ENCODE measurements at regions not wholly inside any gene's neighbourhood (a gene's known extent, or its start where the extent isn't known, plus 50 kb on each side); places are given as distances from the start of the nearest gene placed in this dataset.
"Not testable (repeated sequence)": the region's sequence is repeated elsewhere in the genome, so short reads cannot be mapped to it uniquely, and the experiment has no call there.

- DNase-seq (ENCODE audit: low read depth in 2 of 3, low spot score in 2 of 3), result no peak
These were observed 648.3 kb upstream of the NECTIN3 start for GRCh38 chr3:110423276-110423675.

GRCh38 chr3:110430146-110430545 is 641.5 kb upstream of the NECTIN3 start:
- no peak for DNase-seq (ENCODE audit: low read depth in 2 of 3, low spot score in 2 of 3)

- no peak for DNase-seq (ENCODE audit: low read depth in 2 of 3, low spot score in 2 of 3)
These were observed 635.4 kb upstream of the NECTIN3 start for GRCh38 chr3:110436209-110436608.

DNA sequence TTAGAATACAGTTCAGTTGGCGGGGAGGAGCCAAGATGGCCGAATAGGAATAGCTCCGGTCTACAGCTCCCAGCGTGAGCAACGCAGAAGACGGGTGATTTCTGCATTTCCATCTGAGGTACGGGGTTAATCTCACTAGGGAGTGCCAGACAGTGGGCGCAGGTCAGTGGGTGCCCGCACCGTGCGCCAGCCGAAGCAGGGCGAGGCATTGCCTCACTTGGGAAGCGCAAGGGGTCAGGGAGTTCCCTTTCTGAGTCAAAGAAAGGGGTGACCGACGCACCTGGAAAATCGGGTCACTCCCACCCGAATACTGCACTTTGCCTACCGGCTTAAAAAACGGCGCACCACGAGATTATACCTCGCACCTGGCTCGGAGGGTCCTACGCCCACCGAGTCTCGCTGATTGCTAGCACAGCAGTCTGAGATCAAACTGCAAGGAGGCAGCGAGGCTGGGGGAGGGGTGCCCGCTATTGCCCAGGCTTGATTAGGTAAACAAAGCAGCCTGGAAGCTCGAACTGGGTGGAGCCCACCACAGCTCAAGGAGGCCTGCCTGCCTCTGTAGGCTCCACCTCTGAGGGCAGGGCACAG is 631.5 kb upstream of the NECTIN3 start:
- not testable (repeated sequence) for DNase-seq (ENCODE audit: low read depth in 2 of 3, low spot score in 2 of 3)

- no peak for DNase-seq (ENCODE audit: low read depth in 2 of 3, low spot score in 2 of 3)
These were observed 617.5 kb upstream of the NECTIN3 start for GRCh38 chr3:110454066-110454465.

DNA sequence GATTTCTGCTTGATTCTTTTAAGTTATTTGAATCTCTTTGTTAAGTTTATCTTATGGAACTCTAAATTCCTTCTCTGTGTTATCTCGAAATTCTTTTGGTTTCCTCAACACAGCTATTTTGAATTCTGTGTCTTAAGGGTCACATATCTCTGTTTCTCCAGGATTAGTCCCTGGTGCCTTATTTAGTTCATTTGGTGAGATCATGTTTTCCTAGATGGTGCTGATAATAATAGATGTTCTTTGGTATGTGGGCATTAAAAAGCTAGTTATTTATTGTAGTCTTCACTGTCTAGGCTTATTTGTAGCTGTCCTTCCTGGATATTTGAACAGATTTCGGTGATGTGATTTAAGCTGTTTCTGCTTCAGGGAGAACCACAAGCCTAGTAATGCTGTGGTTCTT is 615.6 kb upstream of the NECTIN3 start:
- no peak for DNase-seq (ENCODE audit: low read depth in 2 of 3, low spot score in 2 of 3)

GRCh38 chr3:110456438-110457138 is 615.0 kb upstream of the NECTIN3 start:
- no peak for DNase-seq (ENCODE audit: low read depth in 2 of 3, low spot score in 2 of 3)

- no peak for DNase-seq (ENCODE audit: low read depth in 2 of 3, low spot score in 2 of 3)
These were observed 614.1 kb upstream of the NECTIN3 start for GRCh38 chr3:110457508-110457907.

DNA sequence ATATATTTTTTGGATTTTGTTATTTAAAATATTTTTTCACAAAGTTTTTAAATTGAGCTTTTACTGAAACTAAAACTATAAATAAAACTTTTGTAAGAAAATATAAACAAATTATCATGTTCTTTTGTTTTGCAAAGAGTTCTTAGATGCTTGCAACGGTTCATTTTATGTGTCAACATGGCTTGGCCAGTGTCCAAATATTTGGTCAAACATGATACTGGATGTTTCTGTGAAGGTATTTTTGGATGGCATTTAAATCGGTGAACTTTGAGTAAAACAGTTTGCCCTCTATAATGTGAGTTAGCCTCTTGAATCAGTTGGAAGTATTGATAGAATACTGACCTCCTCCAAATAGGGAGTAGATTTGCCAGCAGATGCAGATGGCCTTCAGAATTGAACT is 612.6 kb upstream of the NECTIN3 start:
- no peak for DNase-seq (ENCODE audit: low read depth in 2 of 3, low spot score in 2 of 3)

DNA sequence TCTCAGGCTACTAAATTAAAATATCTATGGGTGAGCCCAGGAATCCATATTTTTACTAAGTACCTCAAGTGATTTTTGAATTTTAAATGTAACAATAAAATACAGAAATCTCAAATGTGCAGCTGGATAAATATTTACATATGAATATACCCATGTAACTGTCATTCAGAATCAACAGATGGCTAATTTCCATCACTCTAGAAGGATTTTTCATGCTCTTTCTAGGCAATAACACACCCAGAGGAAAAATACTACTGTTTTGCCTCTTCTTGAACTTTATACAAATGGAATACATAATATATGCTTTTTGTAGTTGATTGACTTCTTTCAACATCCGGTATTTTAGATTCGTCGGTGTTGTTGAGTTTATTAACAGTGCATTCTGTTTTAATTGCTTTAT is 601.3 kb upstream of the NECTIN3 start:
- DNase-seq (ENCODE audit: low read depth in 2 of 3, low spot score in 2 of 3), result no peak

DNA sequence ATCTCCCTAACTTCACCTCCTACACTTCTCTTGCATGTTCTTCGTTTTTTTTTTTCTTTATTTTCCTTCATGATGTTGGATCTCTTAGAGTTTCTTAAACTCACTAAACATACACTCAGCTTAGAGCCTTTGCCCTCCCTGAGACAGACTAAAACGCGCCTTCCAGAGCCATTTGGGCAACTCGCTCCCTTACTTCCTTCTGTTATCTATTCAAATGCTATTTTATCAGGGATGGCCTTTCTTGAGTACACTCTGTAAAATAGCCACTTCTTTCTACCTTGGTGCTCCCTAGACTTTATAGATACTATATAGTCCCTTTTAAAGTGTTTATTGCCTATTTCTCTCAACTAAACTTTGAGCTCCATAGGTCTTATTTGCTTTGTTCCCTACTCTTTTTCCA is 598.2 kb upstream of the NECTIN3 start:
- no peak for DNase-seq (ENCODE audit: low read depth in 2 of 3, low spot score in 2 of 3)

DNA sequence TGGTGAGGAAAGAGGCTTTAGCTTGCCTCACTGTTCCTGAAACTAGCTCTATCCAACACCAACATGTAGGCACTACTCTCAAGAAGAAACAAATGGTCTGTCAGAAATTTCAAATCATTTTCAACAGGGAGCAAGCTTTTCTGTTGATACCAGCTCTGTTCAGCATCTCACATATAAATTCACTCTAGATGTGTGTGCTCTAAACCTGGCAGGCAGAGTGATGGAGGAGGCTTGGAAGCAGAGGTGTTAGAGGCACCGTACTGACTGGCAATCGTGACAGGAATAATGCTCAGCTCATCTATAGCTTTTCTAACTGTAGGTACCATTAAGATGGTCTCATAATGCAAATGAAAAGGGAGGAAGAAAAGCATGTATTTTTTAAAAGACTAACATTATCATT is 597.2 kb upstream of the NECTIN3 start:
- DNase-seq (ENCODE audit: low read depth in 2 of 3, low spot score in 2 of 3), result no peak

DNA sequence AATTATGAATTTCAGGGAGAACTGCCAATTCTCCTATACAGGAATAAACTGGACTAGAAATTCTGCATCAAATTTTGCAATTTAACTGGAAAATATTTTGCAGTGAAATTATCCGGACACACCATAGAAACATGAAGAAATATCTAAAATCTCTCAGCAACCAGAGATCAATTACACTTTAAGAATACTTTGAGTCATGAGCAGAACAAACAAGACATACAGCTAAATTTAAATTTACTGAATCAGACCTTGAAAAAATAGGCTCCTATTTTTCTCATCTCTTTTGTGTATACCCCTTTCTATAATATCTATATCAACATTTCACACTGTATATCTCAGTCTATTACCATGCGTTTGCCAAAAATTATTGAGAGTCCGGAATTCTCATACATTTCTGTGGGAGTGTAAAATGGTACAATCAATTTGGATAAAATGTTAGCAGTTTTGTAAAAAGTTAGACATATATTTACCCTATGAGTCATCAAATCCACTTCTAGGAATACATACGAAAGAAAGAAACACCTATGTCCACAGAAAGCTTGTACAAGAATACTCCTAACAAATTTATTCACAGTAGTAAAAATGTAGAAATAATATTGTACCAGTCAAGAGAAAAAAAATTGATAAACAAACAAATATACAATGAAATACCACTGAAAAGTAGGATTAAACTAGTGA is 593.1 kb upstream of the NECTIN3 start:
- DNase-seq (ENCODE audit: low read depth in 2 of 3, low spot score in 2 of 3), result no peak

DNA sequence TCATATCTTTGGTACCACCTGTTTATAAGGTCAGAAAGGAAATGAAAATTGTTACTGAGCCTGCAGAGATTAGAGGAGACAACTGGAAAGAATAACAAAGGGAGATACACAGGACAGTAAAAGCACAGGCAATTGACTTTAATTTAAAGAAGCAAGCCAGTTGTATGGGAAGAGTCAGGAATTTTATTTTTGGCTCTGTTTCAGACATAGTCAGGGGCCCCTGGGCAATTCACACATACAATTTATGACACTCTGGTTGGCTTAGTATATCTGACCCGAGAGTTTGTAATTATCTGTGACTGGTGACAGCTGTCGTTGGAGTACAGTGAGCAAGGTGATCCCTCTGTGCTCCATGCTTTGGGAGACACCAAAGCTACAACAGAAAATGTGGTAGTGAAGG is 591.9 kb upstream of the NECTIN3 start:
- DNase-seq (ENCODE audit: low read depth in 2 of 3, low spot score in 2 of 3), result no peak

DNA sequence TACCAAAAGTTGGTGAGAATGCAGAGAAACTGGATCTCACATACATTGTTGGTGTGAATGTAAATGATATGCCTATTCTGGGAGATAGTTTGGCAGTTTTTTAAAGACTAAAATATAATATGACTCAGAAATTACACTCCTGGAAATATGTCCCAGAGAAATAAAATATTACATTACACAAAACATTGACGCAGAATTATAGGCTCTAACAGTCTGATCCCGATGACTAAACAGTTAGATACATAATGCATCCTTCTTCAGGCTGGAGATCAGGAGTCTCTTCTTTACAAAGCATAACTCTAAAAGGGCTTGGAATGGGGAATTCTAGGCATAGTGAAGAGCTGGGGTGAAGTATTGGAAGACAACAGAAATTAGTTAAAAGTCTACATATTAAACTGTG is 586.2 kb upstream of the NECTIN3 start:
- DNase-seq (ENCODE audit: low read depth in 2 of 3, low spot score in 2 of 3), result no peak

GRCh38 chr3:110487840-110488239 is 583.8 kb upstream of the NECTIN3 start:
- DNase-seq (ENCODE audit: low read depth in 2 of 3, low spot score in 2 of 3), result no peak

GRCh38 chr3:110491413-110491812 is 580.2 kb upstream of the NECTIN3 start:
- no peak for DNase-seq (ENCODE audit: low read depth in 2 of 3, low spot score in 2 of 3)

DNA sequence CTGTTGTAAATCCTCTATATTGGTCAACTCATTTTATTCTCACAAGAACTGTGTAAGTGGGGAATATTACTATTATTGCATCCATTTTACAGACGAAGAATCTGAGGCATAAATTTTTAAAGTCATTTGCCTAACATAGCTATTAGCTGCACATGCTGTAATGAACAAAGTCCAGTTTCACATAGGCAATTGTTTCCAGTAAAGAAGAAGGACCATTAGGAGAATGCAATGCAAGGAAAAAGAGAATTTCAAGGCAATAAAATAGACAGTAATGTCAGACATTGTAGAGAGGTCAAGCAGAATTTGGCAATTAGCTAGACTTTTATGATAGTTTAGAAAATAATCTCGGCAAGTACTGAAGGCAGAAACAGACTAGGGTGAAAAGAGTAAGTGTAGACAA is 578.7 kb upstream of the NECTIN3 start:
- DNase-seq (ENCODE audit: low read depth in 2 of 3, low spot score in 2 of 3), result no peak

- DNase-seq (ENCODE audit: low read depth in 2 of 3, low spot score in 2 of 3), result no peak
These were observed 578.1 kb upstream of the NECTIN3 start for GRCh38 chr3:110493438-110494092.

GRCh38 chr3:110494093-110494490 is 577.5 kb upstream of the NECTIN3 start:
- DNase-seq (ENCODE audit: low read depth in 2 of 3, low spot score in 2 of 3), result no peak

- DNase-seq (ENCODE audit: low read depth in 2 of 3, low spot score in 2 of 3), result no peak
These were observed 576.9 kb upstream of the NECTIN3 start for GRCh38 chr3:110494728-110495127.
